ENCODE measurements at regions not wholly inside any gene's neighbourhood (a gene's known extent, or its start where the extent isn't known, plus 50 kb on each side); places are given as distances from the start of the nearest gene placed in this dataset.
"Not testable (repeated sequence)": the region's sequence is repeated elsewhere in the genome, so short reads cannot be mapped to it uniquely, and the experiment has no call there.

DNA sequence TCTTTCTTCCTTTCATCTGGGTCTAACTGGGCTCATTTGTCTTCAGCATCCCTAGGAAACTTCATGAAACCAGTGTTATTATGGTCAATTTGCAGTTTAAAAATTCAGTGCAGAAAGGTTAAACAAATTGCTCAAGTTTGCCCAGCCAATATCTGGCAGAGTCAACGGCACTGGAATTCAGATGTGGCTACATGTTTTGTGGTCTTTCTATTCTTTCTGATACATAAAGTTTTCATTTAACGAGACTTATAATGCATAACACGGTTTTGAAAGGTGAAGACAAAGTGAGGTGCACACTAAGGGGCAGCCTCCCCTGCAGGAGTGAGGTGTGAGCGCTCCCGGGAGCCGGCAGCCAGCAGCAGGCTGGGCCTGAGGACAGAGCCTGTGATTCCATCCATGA is 164.6 kb downstream of the RTP5 start:
- 68% methylated on average over 6 of the region's 6 CpGs for WGBS
- H3K4me3 ChIP-seq (ENCODE audit: low read depth, low read length) = no peak overlapping the region
- H3K4me1 ChIP-seq (ENCODE audit: insufficient read depth) = peaks cover 3% of the 10 kb centered on the region
- H3K36me3 ChIP-seq (ENCODE audit: insufficient read depth) = no peaks in the 10 kb centered on the region
- no peak overlapping the region for H3K27ac ChIP-seq (ENCODE audit: low read depth)
- DNase-seq (ENCODE audit: extremely low spot score) = no peak

DNA sequence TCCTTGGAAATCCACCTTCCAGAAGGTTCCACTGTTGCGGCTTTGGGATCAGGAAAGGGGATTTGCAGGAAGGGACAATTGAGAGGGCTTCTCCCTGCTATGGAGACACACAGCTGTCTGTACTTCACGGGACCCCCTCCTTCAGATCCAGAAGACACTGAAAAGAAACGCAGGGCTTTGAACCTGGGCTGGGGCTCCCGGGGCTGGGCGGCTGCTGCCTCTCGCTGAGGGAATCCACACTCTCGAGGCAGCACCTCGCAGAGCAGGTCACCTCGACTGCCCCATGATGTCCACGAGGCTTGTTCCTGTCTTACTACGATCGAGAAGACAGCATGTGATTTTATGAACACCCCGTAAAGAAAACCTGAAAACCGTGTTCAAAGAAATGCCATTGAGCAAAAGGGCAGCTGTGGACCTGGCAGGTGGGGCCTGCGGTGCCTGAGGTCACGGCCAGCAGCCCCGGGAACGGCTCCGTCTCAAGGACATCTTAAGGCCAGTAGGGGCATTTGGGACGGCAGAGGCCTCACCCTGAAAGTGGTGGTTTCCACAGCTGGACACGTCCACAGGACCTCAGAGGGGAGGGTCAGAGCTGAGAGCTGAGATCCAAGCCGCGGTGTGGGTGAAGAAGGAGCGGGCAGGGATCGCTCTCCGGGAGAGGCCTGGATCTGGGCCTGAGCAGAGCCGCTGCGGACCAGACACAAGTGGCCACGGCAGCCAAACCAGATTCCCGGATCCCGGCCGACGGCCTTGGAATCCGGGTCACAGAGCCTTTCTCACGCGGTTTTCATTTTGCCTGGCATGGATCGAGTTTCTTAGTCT is 165.7 kb downstream of the RTP5 start:
- Histone ChIP-seq H3K36me3 (ENCODE audit: insufficient read depth) (no peaks in the 10 kb centered on the region), H3K27ac (ENCODE audit: low read depth) (no peak overlapping the region), H3K4me1 (ENCODE audit: insufficient read depth) (peaks cover 3% of the 10 kb centered on the region), H3K4me3 (ENCODE audit: low read depth, low read length) (no peak overlapping the region)
- no peak for DNase-seq (ENCODE audit: extremely low spot score)
- 77% methylated on average over 37 of the region's 37 CpGs for WGBS

DNA sequence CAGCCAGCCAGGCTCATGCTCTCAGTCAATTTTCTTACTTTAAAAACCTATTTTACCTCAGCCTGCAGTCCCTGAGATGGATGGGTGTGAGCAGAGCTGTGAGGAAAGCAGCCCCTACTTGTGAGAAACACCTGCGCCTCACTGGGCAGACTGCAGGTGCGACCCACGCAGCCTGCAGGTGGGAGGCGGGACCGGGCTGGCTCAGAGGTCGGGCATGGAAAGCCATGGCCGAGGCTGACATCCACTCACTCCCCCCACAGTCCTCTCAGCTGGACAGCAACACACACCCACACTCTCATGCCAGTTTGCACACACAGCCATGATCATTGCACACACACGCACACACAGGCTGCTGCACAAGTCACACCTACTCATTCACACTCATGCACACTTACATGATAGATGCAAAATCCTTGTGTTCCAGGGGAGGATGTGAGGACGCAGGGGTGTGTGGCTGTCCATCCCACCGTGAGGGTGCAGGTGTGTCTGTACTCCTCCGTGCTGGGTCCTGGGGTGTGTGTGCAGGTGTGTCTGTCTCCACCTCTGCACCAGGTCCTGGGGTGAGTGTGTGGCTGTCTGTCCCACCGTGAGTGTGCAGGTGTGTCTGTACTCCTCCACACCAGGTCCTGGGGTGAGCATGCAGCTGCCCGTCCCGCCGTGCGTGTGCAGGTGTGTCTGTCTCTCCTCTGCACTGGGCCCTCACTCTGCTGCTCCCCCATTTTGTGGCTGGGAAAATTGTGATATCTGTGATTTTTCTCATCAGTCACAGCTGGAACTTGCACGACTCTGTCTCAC is 166.5 kb downstream of the RTP5 start:
- 85% methylated on average over 17 of the region's 17 CpGs for WGBS
- Histone ChIP-seq H3K27ac (ENCODE audit: low read depth) (no peak overlapping the region), H3K4me1 (ENCODE audit: insufficient read depth) (peaks cover 3% of the 10 kb centered on the region), H3K4me3 (ENCODE audit: low read depth, low read length) (no peak overlapping the region), H3K36me3 (ENCODE audit: insufficient read depth) (no peaks in the 10 kb centered on the region)
- no peak for DNase-seq (ENCODE audit: extremely low spot score)

- Histone ChIP-seq H3K4me1 (ENCODE audit: insufficient read depth) (peaks cover 2% of the 10 kb centered on the region), H3K4me3 (ENCODE audit: low read depth, low read length) (no peak overlapping the region), H3K36me3 (ENCODE audit: insufficient read depth) (no peaks in the 10 kb centered on the region), H3K27ac (ENCODE audit: low read depth) (no peak overlapping the region)
- WGBS = 71% methylated on average over 7 of the region's 7 CpGs
- no peak for DNase-seq (ENCODE audit: extremely low spot score)
Measured at GRCh38 chr2:242036653-242036950, 167.1 kb downstream of the RTP5 start.

DNA sequence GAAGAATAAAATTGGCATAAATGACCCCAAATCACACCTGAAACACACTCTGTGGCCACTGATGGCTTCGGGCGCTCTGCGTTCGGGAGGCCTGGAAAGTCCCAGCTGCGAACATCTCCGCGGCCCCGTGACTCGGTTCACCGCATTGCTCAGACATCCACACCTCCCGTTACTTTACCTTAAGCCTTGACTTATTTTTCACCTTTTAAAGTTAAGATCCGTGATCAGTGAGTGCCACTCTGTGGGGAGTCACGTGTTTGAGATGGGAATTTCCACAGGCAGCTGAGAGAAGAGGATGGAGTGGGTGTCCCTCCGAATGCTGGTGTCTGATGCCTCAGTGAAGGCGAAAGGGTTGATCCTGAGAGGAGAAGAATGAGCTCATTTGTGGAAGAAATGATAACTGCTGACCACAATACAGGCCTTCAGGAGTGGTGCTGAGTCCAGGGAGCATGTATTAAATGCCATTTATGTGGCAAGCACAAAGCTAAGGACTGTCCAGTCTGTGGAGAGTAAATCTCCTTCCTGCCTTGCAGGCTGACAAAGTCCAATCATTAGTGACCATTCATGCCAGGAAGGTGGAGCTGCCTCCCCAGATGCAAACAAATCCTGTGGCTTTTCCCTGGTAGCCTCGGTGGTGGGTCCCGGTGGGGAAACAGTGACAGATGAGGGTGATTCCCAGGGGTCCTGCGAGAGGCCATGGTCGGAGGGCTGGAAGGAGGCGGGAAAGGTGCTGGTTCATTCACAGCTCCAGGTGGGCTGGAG is 168.8 kb downstream of the RTP5 start:
- H3K36me3 ChIP-seq (ENCODE audit: insufficient read depth) = no peaks in the 10 kb centered on the region
- no peak for DNase-seq (ENCODE audit: extremely low spot score)
- no peaks in the 10 kb centered on the region for H3K4me1 ChIP-seq (ENCODE audit: insufficient read depth)
- no peak overlapping the region for H3K27ac ChIP-seq (ENCODE audit: low read depth)
- no peak overlapping the region for H3K4me3 ChIP-seq (ENCODE audit: low read depth, low read length)
- WGBS = 83% methylated on average over 20 of the region's 20 CpGs

DNA sequence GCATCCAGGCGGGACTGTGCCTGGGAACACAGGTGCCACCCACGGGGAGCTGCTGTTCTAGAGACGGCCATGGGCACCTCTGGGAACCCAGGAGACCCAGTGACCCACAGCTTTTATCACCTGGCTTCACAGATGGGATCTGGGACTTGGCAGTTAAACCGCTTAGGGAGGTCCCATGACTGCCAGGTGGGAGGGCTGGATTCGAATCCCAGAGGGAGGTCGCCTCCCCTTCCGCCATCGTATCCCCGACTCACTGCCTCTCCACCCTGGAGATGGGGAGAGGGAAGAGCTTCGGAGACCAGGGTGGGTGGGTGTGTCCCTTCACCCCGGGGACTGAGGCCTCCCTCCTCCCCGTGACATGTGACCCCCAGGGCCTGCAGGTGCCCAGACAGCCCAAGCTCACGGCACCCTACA is 169.4 kb downstream of the RTP5 start:
- WGBS = 74% methylated on average over 13 of the region's 13 CpGs
- H3K4me1 ChIP-seq (ENCODE audit: insufficient read depth) = no peaks in the 10 kb centered on the region
- H3K27ac ChIP-seq (ENCODE audit: low read depth) = no peak overlapping the region
- no peak overlapping the region for H3K4me3 ChIP-seq (ENCODE audit: low read depth, low read length)
- H3K36me3 ChIP-seq (ENCODE audit: insufficient read depth) = no peaks in the 10 kb centered on the region
- no peak for DNase-seq (ENCODE audit: extremely low spot score)

DNA sequence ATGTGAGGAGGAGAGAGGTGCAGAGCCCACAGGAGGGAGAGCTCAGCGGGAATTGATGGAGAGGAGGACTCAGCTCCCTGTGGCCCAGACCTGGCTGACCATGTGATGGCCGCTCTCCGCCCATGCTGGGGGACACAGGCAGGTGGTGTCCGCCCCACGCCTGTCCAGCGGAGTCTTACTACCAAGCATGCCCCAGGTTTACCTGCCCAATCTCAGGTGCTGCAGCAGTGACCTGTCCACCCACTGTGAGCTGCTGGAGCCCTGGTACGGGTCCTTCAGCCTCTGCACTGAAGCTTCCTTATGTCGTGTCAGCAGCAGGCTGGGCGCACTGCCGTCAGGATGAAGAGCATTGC is 170.8 kb downstream of the RTP5 start:
- Histone ChIP-seq H3K27ac (ENCODE audit: low read depth) (no peak overlapping the region), H3K4me1 (ENCODE audit: insufficient read depth) (no peaks in the 10 kb centered on the region), H3K4me3 (ENCODE audit: low read depth, low read length) (no peak overlapping the region), H3K36me3 (ENCODE audit: insufficient read depth) (no peaks in the 10 kb centered on the region)
- DNase-seq (ENCODE audit: extremely low spot score) = no peak
- 89% methylated on average over 10 of the region's 10 CpGs for WGBS

GRCh38 chr2:242040681-242041080 is 171.2 kb downstream of the RTP5 start:
- H3K4me1 ChIP-seq (ENCODE audit: insufficient read depth) = no peaks in the 10 kb centered on the region
- 78% methylated on average over 15 of the region's 15 CpGs for WGBS

DNA sequence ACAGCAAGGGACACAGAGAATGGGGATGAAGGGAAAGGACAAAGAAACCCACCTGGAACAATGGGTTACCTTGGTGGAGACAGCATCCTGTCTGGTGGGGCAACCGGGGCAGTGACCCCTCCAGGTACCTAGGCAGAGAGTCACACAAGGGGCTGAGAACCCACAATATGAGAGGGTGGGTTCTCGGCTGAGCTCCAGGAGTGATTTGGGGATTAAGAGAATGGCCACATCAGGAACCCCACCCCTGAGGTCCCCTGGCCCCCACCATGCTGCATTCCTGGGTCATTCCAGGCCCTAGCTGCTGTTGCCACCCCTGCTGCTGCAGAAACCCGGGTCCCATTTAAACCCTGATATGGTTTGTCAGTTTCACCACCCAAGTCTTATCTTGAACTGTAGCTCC is 172.3 kb downstream of the RTP5 start:
- Histone ChIP-seq H3K4me3 (ENCODE audit: low read depth, low read length) (no peak overlapping the region), H3K4me1 (ENCODE audit: insufficient read depth) (no peaks in the 10 kb centered on the region), H3K27ac (ENCODE audit: low read depth) (no peak overlapping the region), H3K36me3 (ENCODE audit: insufficient read depth) (no peaks in the 10 kb centered on the region)
- 70% methylated on average over 3 of the region's 3 CpGs for WGBS
- no peak for DNase-seq (ENCODE audit: extremely low spot score)

More at GRCh38 chr2:242040681-242041080, 171.2 kb downstream of the RTP5 start:
- Histone ChIP-seq H3K27ac (ENCODE audit: low read depth) (no peak overlapping the region), H3K36me3 (ENCODE audit: insufficient read depth) (no peaks in the 10 kb centered on the region), H3K4me3 (ENCODE audit: low read depth, low read length) (no peak overlapping the region)
- no peak for DNase-seq (ENCODE audit: extremely low spot score)

DNA sequence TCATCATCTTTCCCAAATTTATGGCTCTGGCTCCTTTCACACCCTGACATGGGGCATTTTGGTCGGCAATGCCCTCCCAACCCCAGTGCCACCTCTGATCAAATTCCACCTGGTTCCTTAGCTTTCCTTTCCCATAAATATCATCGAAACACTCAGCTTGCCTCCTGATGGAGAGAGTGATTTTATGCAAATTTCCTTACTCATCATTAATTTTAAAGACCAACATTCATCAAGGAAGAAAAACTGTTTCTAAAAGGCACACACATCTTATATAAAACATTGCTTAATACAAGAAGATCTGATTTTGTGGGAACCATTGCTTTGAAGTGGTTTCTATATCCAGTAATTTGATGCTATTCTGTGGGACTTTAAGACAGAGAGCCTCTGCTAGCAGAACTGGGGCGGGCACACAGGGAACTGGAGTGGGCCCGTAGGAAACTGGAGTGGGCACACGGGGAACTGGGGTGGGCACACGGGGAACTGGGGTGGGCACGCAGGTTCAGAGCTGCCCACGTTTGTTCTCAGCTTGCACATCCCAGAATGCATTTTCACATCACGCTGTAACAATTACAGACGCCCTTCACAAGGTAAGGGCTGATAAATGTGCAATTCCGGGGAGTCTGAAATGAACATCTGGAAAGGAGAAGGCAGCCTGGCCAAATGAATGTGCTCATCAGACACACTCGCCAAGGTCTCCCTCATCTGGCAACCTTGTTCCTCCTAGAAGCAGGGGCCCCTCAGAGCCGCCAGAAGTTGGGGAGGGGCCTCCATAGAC is 174.2 kb downstream of the RTP5 start:
- 53% methylated on average over 13 of the region's 13 CpGs for WGBS
- Histone ChIP-seq H3K4me3 (ENCODE audit: low read depth, low read length) (no peak overlapping the region), H3K27ac (ENCODE audit: low read depth) (no peak overlapping the region), H3K4me1 (ENCODE audit: insufficient read depth) (no peaks in the 10 kb centered on the region), H3K36me3 (ENCODE audit: insufficient read depth) (no peaks in the 10 kb centered on the region)
- DNase-seq (ENCODE audit: extremely low spot score) = no peak

DNA sequence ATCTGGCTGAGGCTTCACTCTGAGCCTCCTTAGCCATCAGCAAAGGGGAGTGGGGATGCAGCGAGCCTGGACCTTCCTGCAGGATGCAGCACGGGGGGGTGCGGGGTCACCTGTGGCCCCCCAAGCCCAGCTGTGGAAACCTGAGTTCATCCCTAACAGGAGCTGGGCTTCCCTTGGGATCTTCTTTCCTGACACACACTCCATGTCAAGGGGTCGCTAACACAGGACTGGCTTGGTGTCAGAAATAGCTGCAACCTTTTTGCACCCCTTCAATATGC is 174.7 kb downstream of the RTP5 start:
- WGBS = 77% methylated on average over 4 of the region's 4 CpGs
- DNase-seq (ENCODE audit: extremely low spot score) = no peak
- Histone ChIP-seq H3K36me3 (ENCODE audit: insufficient read depth) (no peaks in the 10 kb centered on the region), H3K27ac (ENCODE audit: low read depth) (no peak overlapping the region), H3K4me3 (ENCODE audit: low read depth, low read length) (no peak overlapping the region), H3K4me1 (ENCODE audit: insufficient read depth) (no peaks in the 10 kb centered on the region)

DNA sequence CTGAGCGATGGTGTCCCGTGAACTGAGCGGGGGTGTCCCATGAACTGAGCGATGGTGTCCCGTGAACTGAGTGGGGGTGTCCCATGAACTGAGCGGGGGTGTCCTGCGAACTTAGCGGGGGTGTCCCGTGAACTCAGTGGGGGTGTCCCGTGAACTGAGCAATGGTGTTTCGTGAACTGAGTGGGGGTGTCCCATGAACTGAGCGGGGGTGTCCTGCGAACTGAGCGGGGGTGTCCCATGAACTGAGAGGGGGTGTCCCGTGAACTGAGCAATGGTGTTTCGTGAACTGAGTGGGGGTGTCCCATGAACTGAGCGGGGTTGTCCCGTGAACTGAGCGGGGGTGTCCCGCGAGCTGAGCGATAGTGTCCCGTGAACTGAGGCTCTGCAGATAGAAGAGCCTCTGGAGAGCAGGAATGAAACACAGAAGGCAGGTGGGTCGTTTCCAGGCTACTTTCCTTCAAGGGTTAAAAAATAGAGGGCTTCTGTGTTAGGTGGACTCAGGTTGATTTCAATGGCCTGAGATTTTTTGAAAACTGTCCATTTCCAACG is 176.1 kb downstream of the RTP5 start:
- DNase-seq (ENCODE audit: extremely low spot score); H3K4me1 ChIP-seq (ENCODE audit: insufficient read depth); H3K27ac ChIP-seq (ENCODE audit: low read depth); H3K36me3 ChIP-seq (ENCODE audit: insufficient read depth); H3K4me3 ChIP-seq (ENCODE audit: low read depth, low read length): not testable (repeated sequence)
- 93% methylated on average over 25 of the region's 25 CpGs for WGBS

GRCh38 chr2:242046206-242046826 is 176.8 kb downstream of the RTP5 start:
- H3K4me3 ChIP-seq (ENCODE audit: low read depth, low read length) = no peak overlapping the region
- no peaks in the 10 kb centered on the region for H3K36me3 ChIP-seq (ENCODE audit: insufficient read depth)
- DNase-seq (ENCODE audit: extremely low spot score) = no peak
- 45% methylated on average over 38 of the region's 38 CpGs for WGBS
- H3K4me1 ChIP-seq (ENCODE audit: insufficient read depth) = no peaks in the 10 kb centered on the region
- H3K27ac ChIP-seq (ENCODE audit: low read depth) = no peak overlapping the region
